ENCODE measurements at regions not wholly inside any gene's neighbourhood (a gene's known extent, or its start where the extent isn't known, plus 50 kb on each side); places are given as distances from the start of the nearest gene placed in this dataset.

DNA sequence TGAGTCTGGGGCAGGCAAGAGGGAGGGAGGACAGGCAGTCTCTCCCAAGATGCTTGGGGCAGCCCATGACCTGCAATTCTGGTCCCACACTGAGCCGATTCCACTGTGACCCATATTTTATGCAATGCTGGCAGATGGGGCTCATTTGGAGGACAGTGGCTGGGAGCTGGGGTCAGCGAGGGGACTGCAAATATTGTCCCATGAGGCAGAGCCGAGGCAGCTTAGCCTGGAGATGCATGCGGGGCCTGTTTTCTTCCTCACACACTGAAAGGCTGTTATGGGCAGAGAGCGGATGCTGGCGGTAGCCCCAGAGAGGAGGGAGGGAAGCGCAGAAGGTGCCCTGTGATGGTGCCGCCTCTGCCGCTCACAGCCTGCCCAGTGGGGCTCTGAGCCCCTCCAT is 128.5 kb upstream of the POU3F1 start:
- Histone ChIP-seq H3K36me3 (ENCODE audit: insufficient read depth) (no peaks in the 10 kb centered on the region), H3K4me3 (no peak overlapping the region), H3K4me1 (ENCODE audit: insufficient read depth) (no peaks in the 10 kb centered on the region), H3K27ac (ENCODE audit: low read depth) (no peak overlapping the region), H3K27me3 (ENCODE audit: insufficient read depth) (no peaks in the 10 kb centered on the region), H4K20me1 (replicated peaks; ENCODE audit: insufficient read depth) (no peaks in the 10 kb centered on the region), H3K4me2 (no peak overlapping the region), H2AFZ (no peak overlapping the region; the same call in 1 of the 2 replicates), H3F3A (replicated peaks; ENCODE audit: low read depth) (no peaks in the 10 kb centered on the region), H3K79me2 (replicated peaks; ENCODE audit: insufficient read depth) (no peaks in the 10 kb centered on the region), H3K9me2 (ENCODE audit: insufficient read depth) (peaks cover 25% of the 10 kb centered on the region)
- Mint-ChIP-seq H3K4me1 (no peaks in the 10 kb centered on the region; the same call in 2 of the 3 replicates), H3K4me3 (no peak overlapping the region), H3K27me3 (ENCODE audit: insufficient read depth, low read depth, poor library complexity) (peaks cover 9% of the 10 kb centered on the region), H3K36me3 (ENCODE audit: low read depth) (no peaks in the 10 kb centered on the region), H3K9me3 (peaks cover 3% of the 10 kb centered on the region; the same call in 2 of the 3 replicates), H3K27ac (no peak overlapping the region)
- no peak for DNase-seq (ENCODE audit: low spot score)
- no peak for ATAC-seq
- TF ChIP-seq ZNF114 (CRISPR knock-in tag; IDR thresholded peaks at IDR 0.05), result no peak
- no peak for TF ChIP-seq ETS1 (IDR thresholded peaks at IDR 0.05)
- TF ChIP-seq EZH2 (IDR thresholded peaks at IDR 0.05; ENCODE audit: low read depth, unreplicated experiment), result no peak
- TF ChIP-seq, protein P1, sequence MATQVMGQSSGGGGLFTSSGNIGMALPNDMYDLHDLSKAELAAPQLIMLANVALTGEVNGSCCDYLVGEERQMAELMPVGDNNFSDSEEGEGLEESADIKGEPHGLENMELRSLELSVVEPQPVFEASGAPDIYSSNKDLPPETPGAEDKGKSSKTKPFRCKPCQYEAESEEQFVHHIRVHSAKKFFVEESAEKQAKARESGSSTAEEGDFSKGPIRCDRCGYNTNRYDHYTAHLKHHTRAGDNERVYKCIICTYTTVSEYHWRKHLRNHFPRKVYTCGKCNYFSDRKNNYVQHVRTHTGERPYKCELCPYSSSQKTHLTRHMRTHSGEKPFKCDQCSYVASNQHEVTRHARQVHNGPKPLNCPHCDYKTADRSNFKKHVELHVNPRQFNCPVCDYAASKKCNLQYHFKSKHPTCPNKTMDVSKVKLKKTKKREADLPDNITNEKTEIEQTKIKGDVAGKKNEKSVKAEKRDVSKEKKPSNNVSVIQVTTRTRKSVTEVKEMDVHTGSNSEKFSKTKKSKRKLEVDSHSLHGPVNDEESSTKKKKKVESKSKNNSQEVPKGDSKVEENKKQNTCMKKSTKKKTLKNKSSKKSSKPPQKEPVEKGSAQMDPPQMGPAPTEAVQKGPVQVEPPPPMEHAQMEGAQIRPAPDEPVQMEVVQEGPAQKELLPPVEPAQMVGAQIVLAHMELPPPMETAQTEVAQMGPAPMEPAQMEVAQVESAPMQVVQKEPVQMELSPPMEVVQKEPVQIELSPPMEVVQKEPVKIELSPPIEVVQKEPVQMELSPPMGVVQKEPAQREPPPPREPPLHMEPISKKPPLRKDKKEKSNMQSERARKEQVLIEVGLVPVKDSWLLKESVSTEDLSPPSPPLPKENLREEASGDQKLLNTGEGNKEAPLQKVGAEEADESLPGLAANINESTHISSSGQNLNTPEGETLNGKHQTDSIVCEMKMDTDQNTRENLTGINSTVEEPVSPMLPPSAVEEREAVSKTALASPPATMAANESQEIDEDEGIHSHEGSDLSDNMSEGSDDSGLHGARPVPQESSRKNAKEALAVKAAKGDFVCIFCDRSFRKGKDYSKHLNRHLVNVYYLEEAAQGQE (IDR thresholded peaks at IDR 0.05; ENCODE audit: unreplicated experiment), result no peak
- no peak for TF ChIP-seq NANOG (IDR thresholded peaks at IDR 0.05; ENCODE audit: borderline replicate concordance)
- TF ChIP-seq STAT1 (IDR thresholded peaks at IDR 0.05; ENCODE audit: unreplicated experiment), result no peak
- TF ChIP-seq, protein P2, sequence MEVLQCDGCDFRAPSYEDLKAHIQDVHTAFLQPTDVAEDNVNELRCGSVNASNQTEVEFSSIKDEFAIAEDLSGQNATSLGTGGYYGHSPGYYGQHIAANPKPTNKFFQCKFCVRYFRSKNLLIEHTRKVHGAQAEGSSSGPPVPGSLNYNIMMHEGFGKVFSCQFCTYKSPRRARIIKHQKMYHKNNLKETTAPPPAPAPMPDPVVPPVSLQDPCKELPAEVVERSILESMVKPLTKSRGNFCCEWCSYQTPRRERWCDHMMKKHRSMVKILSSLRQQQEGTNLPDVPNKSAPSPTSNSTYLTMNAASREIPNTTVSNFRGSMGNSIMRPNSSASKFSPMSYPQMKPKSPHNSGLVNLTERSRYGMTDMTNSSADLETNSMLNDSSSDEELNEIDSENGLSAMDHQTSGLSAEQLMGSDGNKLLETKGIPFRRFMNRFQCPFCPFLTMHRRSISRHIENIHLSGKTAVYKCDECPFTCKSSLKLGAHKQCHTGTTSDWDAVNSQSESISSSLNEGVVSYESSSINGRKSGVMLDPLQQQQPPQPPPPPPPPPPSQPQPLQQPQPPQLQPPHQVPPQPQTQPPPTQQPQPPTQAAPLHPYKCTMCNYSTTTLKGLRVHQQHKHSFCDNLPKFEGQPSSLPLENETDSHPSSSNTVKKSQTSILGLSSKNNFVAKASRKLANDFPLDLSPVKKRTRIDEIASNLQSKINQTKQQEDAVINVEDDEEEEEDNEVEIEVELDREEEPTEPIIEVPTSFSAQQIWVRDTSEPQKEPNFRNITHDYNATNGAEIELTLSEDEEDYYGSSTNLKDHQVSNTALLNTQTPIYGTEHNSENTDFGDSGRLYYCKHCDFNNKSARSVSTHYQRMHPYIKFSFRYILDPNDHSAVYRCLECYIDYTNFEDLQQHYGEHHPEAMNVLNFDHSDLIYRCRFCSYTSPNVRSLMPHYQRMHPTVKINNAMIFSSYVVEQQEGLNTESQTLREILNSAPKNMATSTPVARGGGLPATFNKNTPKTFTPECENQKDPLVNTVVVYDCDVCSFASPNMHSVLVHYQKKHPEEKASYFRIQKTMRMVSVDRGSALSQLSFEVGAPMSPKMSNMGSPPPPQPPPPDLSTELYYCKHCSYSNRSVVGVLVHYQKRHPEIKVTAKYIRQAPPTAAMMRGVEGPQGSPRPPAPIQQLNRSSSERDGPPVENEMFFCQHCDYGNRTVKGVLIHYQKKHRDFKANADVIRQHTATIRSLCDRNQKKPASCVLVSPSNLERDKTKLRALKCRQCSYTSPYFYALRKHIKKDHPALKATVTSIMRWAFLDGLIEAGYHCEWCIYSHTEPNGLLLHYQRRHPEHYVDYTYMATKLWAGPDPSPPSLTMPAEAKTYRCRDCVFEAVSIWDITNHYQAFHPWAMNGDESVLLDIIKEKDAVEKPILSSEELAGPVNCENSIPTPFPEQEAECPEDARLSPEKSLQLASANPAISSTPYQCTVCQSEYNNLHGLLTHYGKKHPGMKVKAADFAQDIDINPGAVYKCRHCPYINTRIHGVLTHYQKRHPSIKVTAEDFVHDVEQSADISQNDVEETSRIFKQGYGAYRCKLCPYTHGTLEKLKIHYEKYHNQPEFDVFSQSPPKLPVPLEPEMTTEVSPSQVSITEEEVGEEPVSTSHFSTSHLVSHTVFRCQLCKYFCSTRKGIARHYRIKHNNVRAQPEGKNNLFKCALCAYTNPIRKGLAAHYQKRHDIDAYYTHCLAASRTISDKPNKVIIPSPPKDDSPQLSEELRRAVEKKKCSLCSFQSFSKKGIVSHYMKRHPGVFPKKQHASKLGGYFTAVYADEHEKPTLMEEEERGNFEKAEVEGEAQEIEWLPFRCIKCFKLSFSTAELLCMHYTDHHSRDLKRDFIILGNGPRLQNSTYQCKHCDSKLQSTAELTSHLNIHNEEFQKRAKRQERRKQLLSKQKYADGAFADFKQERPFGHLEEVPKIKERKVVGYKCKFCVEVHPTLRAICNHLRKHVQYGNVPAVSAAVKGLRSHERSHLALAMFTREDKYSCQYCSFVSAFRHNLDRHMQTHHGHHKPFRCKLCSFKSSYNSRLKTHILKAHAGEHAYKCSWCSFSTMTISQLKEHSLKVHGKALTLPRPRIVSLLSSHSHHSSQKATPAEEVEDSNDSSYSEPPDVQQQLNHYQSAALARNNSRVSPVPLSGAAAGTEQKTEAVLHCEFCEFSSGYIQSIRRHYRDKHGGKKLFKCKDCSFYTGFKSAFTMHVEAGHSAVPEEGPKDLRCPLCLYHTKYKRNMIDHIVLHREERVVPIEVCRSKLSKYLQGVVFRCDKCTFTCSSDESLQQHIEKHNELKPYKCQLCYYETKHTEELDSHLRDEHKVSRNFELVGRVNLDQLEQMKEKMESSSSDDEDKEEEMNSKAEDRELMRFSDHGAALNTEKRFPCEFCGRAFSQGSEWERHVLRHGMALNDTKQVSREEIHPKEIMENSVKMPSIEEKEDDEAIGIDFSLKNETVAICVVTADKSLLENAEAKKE (CRISPR knock-in tag; IDR thresholded peaks at IDR 0.05), result no peak
- TF ChIP-seq EZH2phosphoT487 (IDR thresholded peaks at IDR 0.05; ENCODE audit: unreplicated experiment), result no peak
- TF ChIP-seq JUNB (IDR thresholded peaks at IDR 0.05; ENCODE audit: unreplicated experiment), result no peak
- no peak for TF ChIP-seq POLR2AphosphoS5 (IDR thresholded peaks at IDR 0.05; ENCODE audit: low read depth)
- TF ChIP-seq CREB1 (CRISPR knock-in tag; IDR thresholded peaks at IDR 0.05; ENCODE audit: low read depth), result no peak
- TF ChIP-seq ZNF331 (CRISPR knock-in tag; IDR thresholded peaks at IDR 0.05; ENCODE audit: low read depth), result no peak
- TF ChIP-seq, protein P3, sequence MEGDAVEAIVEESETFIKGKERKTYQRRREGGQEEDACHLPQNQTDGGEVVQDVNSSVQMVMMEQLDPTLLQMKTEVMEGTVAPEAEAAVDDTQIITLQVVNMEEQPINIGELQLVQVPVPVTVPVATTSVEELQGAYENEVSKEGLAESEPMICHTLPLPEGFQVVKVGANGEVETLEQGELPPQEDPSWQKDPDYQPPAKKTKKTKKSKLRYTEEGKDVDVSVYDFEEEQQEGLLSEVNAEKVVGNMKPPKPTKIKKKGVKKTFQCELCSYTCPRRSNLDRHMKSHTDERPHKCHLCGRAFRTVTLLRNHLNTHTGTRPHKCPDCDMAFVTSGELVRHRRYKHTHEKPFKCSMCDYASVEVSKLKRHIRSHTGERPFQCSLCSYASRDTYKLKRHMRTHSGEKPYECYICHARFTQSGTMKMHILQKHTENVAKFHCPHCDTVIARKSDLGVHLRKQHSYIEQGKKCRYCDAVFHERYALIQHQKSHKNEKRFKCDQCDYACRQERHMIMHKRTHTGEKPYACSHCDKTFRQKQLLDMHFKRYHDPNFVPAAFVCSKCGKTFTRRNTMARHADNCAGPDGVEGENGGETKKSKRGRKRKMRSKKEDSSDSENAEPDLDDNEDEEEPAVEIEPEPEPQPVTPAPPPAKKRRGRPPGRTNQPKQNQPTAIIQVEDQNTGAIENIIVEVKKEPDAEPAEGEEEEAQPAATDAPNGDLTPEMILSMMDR (conservative IDR thresholded peaks at IDR 0.05; ENCODE audit: low read depth in 2 of 2), result no peak

All from GM23338 (cell line).